Liver (tissue), 8 donors: ENCODE measurements at regions not wholly inside any gene's neighbourhood (a gene's known extent, or its start where the extent isn't known, plus 50 kb on each side); places are given as distances from the start of the nearest gene placed in this dataset.
"Not testable (repeated sequence)": the region's sequence is repeated elsewhere in the genome, so short reads cannot be mapped to it uniquely, and the experiment has no call there.

Experiments
- DNase-seq: peaks from one replicate; pipeline ENCODE4 v3.0.0-alpha.2; 2017; ENCODE audit warnings: low spot score
- H3K27ac ChIP-seq, 2 donors: one replicate each; pipeline ENCODE4 v1.7.0; 2013; ENCODE audit warnings: inconsistent platforms in 2 of 2, low read length in 2 of 2, control low read depth in 1 of 2, low read depth in 1 of 2, mild to moderate bottlenecking in 1 of 2
- H3K27me3 ChIP-seq, 4 donors: one replicate each; pipeline versions ENCODE4 v1.6.1 to v1.7.0; 2013; ENCODE audit warnings: low read length in 3 of 4, inconsistent platforms in 1 of 4, mild to moderate bottlenecking in 1 of 4, moderate library complexity in 1 of 4; ENCODE audit not compliant: control insufficient read depth in 4 of 4, insufficient read depth in 4 of 4
- H3K36me3 ChIP-seq, 4 donors: one replicate each; pipeline versions ENCODE4 v1.6.1 to v1.7.0; 2013; ENCODE audit warnings: low read length in 3 of 4, mild to moderate bottlenecking in 3 of 4, low read depth in 1 of 4, moderate library complexity in 1 of 4; ENCODE audit not compliant: control insufficient read depth in 4 of 4, insufficient read depth in 3 of 4
- H3K4me1 ChIP-seq, 4 donors: one replicate each; pipeline versions ENCODE4 v1.6.1 to v1.7.0; 2013; ENCODE audit warnings: low read length in 3 of 4, mild to moderate bottlenecking in 3 of 4, moderate library complexity in 1 of 4; ENCODE audit not compliant: control insufficient read depth in 4 of 4, insufficient read depth in 4 of 4
- H3K4me3 ChIP-seq, 3 donors: one replicate each; pipeline versions ENCODE4 v1.6.1 to v1.7.0; 2013; ENCODE audit warnings: low read length in 3 of 3, control low read depth in 1 of 3, low read depth in 1 of 3, mild to moderate bottlenecking in 1 of 3
- H3K9ac ChIP-seq, 2 donors: one replicate each; pipeline ENCODE4 v1.7.0; 2013; ENCODE audit warnings: low read length in 2 of 2, mild to moderate bottlenecking in 2 of 2, moderate library complexity in 2 of 2, control low read depth in 1 of 2, low read depth in 1 of 2
- H3K9me3 ChIP-seq, 4 donors: one replicate each; pipeline versions ENCODE4 v1.6.1 to v1.7.0; 2013; ENCODE audit warnings: low read length in 3 of 4; ENCODE audit not compliant: control insufficient read depth in 4 of 4
- EGR1 ChIP-seq, 2 donors: IDR thresholded peaks; 2 replicates each; pipeline ENCODE4 v1.6.1; 2016 to 2018; ENCODE audit warnings: antibody characterized with exemption in 2 of 2, low read depth in 2 of 2
- FOXA1 ChIP-seq: IDR thresholded peaks from 2 replicates; pipeline ENCODE4 v1.6.1; 2016; ENCODE audit warnings: antibody characterized with exemption
- FOXA2 ChIP-seq: IDR thresholded peaks from 2 replicates; pipeline ENCODE4 v1.6.1; 2016; ENCODE audit warnings: antibody characterized with exemption
- GABPA ChIP-seq, 2 donors: IDR thresholded peaks in 1 of 2; conservative IDR thresholded peaks in 1 of 2; 2 replicates each; pipeline ENCODE4 v1.6.1; 2016; ENCODE audit warnings: antibody characterized with exemption in 2 of 2, mild to moderate bottlenecking in 1 of 2, moderate library complexity in 1 of 2
- HNF4A ChIP-seq, 2 donors: conservative IDR thresholded peaks; 2 replicates each; pipeline ENCODE4 v1.6.1; 2016; ENCODE audit warnings: antibody characterized with exemption in 2 of 2, mild to moderate bottlenecking in 2 of 2
- HNF4G ChIP-seq: IDR thresholded peaks from 2 replicates; pipeline ENCODE4 v1.6.1; 2016; ENCODE audit warnings: antibody characterized with exemption
- JUND ChIP-seq, 2 donors: IDR thresholded peaks; 2 replicates each; pipeline ENCODE4 v1.6.1; 2016; ENCODE audit warnings: antibody characterized with exemption in 2 of 2
- NR2F2 ChIP-seq: IDR thresholded peaks from 2 replicates; pipeline ENCODE4 v1.6.1; 2016; ENCODE audit warnings: antibody characterized with exemption
- RAD21 ChIP-seq, 2 donors: IDR thresholded peaks; 2 replicates each; pipeline ENCODE4 v1.6.1; 2016; ENCODE audit warnings: antibody characterized with exemption in 2 of 2, mild to moderate bottlenecking in 2 of 2
- RXRA ChIP-seq, 2 donors: IDR thresholded peaks; 2 replicates each; pipeline ENCODE4 v1.6.1; 2017 to 2018; ENCODE audit warnings: antibody characterized with exemption in 2 of 2, mild to moderate bottlenecking in 1 of 2
- SP1 ChIP-seq: IDR thresholded peaks from 2 replicates; pipeline ENCODE4 v1.6.1; 2018; ENCODE audit warnings: antibody characterized with exemption, mild to moderate bottlenecking
- TAF1 ChIP-seq: conservative IDR thresholded peaks from 2 replicates; pipeline ENCODE4 v1.6.1; 2016; ENCODE audit warnings: antibody characterized with exemption, mild to moderate bottlenecking
- YY1 ChIP-seq: IDR thresholded peaks from 2 replicates; pipeline ENCODE4 v1.6.1; 2016; ENCODE audit warnings: antibody characterized with exemption, mild to moderate bottlenecking
- WGBS: extraction: QIAGEN DNeasy Blood & Tissue Kit; methylation state at CpG from one replicate; pipeline ENCODE4 v1.1.7; 2013; 5-methylcytosine and 5-hydroxymethylcytosine counted together
- TF ChIP-seq, protein P1 (sequence below): fragments of 150-350 bp; IDR thresholded peaks from 2 replicates; pipeline ENCODE4 v1.5.1; 2017; ENCODE audit warnings: improper control_type of control experiment, low read depth, low read length; ENCODE audit not compliant: missing input control
- TF ChIP-seq, protein P2 (sequence below): IDR thresholded peaks from 2 replicates; pipeline ENCODE4 v1.6.1; 2016; ENCODE audit warnings: antibody characterized with exemption
- TF ChIP-seq, protein P3 (sequence below): IDR thresholded peaks from 2 replicates; pipeline ENCODE4 v1.6.1; 2016; ENCODE audit warnings: antibody characterized with exemption
- TF ChIP-seq, protein P4 (sequence below): IDR thresholded peaks from 2 replicates; pipeline ENCODE4 v1.6.1; 2016; ENCODE audit warnings: antibody characterized with exemption
- donor health status: healthy.
- donor health status: healthy.
- donor health status: healthy.
- donor health status: healthy.
- donor health status: healthy.

DNA sequence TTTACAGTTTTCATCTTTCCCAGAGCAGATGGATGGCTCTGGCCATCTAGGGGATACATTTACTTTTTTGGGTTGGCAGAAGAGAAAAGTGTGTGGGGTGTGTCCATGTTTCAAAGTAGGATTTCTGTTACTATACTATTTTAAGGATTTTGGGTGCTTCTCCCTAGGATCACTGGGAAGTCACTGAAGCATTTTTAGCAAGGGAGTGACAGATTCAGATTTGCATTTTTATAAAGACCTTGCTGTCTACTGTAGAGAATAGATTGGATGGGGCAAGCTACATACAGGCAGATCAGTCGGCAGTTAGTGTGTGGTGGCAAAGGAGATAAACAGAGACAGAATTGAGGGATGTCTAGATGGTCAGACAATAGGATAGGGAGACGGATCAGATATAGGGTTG is 122.5 kb downstream of the TBX19 start:
- H3K27ac ChIP-seq, result no peak overlapping the region
- H3K36me3 ChIP-seq, result no peaks in the 10 kb centered on the region
- no peak for DNase-seq
- H3K27me3 ChIP-seq, result no peaks in the 10 kb centered on the region
- H3K4me3 ChIP-seq, result no peak overlapping the region
- H3K4me1 ChIP-seq, result no peaks in the 10 kb centered on the region
- TF ChIP-seq RXRA (IDR thresholded peaks at IDR 0.05) (no peak), YY1 (no peak), SP1 (no peak), HNF4G (no peak)
- TF ChIP-seq, protein P1, sequence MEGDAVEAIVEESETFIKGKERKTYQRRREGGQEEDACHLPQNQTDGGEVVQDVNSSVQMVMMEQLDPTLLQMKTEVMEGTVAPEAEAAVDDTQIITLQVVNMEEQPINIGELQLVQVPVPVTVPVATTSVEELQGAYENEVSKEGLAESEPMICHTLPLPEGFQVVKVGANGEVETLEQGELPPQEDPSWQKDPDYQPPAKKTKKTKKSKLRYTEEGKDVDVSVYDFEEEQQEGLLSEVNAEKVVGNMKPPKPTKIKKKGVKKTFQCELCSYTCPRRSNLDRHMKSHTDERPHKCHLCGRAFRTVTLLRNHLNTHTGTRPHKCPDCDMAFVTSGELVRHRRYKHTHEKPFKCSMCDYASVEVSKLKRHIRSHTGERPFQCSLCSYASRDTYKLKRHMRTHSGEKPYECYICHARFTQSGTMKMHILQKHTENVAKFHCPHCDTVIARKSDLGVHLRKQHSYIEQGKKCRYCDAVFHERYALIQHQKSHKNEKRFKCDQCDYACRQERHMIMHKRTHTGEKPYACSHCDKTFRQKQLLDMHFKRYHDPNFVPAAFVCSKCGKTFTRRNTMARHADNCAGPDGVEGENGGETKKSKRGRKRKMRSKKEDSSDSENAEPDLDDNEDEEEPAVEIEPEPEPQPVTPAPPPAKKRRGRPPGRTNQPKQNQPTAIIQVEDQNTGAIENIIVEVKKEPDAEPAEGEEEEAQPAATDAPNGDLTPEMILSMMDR, result no peak
- H3K9me3 ChIP-seq, result no peaks in the 10 kb centered on the region
- 95% methylated on average over 2 of the region's 2 CpGs for WGBS
- no peak overlapping the region for H3K9ac ChIP-seq

DNA sequence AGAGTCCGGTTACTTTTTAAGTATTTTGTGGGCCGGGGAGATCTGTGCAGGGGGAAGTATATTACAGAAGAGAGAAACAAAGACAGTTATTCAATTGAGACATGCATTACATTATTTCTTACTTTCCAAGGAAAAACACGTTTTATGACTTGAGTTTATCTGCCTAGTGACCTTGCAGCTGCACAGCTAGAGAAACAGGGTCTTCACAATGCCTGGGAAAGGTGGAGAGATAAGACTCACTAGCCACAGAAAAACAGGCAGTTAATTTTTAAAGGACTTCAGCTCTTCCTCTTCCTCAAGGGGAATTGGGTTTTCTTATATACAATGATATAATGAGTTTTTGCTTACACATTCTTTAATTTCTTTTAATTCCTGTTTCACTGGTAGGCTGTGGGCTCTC is 121.8 kb downstream of the TBX19 start:
- H3K9me3 ChIP-seq, H3K4me1 ChIP-seq, H3K27ac ChIP-seq, H3K27me3 ChIP-seq, H3K36me3 ChIP-seq, DNase-seq, H3K4me3 ChIP-seq, H3K9ac ChIP-seq: not testable (repeated sequence)
- 82% methylated on average over 3 of the region's 3 CpGs for WGBS

DNA sequence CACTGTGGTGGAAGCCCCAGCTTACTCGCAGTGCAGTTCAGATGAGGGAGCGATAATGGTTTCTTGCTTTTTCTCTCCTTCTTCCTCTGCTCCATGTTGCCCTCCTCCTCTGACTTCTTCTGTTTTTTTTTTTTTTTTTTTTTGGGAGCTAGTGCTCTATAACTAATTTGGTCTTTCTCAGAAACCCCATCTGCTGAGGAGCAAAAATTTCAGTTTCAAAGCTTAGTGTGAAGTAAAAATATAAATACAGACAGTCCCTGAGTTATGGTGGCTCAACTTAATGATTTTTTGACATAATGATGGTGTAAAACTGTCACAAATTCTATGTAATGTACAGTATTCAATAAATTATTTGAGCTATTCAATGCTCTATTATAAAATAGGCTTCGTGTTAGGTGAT is 120.7 kb downstream of the TBX19 start:
- Histone ChIP-seq H3K27ac (no peak overlapping the region), H3K9ac (no peak overlapping the region), H3K36me3 (no peaks in the 10 kb centered on the region), H3K4me3 (no peak overlapping the region), H3K4me1 (no peaks in the 10 kb centered on the region), H3K9me3 (no peaks in the 10 kb centered on the region), H3K27me3 (no peaks in the 10 kb centered on the region)
- TF ChIP-seq GABPA (IDR thresholded peaks at IDR 0.05 in 1 of 2, conservative IDR thresholded peaks at IDR 0.05 in 1 of 2) (no peak), JUND (IDR thresholded peaks at IDR 0.05) (no peak), HNF4A (conservative IDR thresholded peaks at IDR 0.05) (no peak), FOXA1 (no peak), NR2F2 (no peak)
- TF ChIP-seq, protein P2, sequence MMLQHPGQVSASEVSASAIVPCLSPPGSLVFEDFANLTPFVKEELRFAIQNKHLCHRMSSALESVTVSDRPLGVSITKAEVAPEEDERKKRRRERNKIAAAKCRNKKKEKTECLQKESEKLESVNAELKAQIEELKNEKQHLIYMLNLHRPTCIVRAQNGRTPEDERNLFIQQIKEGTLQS, result no peak
- no peak for DNase-seq
- WGBS, result 97% methylated on average over 3 of the region's 3 CpGs

DNA sequence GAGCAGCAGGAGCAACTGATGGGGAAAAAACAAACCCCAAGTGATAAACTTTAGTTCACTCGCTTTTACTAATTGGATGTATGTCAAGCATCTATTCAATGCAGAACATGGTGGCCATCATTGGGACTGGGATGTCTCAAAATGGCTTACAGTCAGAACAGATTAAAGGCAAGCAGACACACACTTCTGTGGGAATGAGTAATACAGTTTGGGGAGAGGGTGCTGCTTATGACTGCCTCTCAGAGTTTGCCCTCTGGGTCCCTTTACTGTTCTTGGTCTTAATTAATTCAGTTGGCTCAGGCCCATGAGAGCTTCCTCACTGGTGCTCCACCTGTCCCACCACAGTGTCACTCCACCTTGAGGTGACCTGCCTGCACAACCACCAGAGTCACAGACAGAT is 119.5 kb downstream of the TBX19 start:
- Histone ChIP-seq H3K4me1 (no peaks in the 10 kb centered on the region), H3K36me3 (no peaks in the 10 kb centered on the region), H3K27ac (no peak overlapping the region), H3K9ac (no peak overlapping the region), H3K27me3 (no peaks in the 10 kb centered on the region), H3K4me3 (no peak overlapping the region), H3K9me3 (no peaks in the 10 kb centered on the region)
- 97% methylated on average over 1 of the region's 1 CpG for WGBS
- no peak for DNase-seq
- TF ChIP-seq, protein P2, result no peak
- TF ChIP-seq EGR1 (IDR thresholded peaks at IDR 0.05; ENCODE audit: low read depth in 2 of 2), result no peak
- no peak for TF ChIP-seq SP1
- no peak for TF ChIP-seq RAD21 (IDR thresholded peaks at IDR 0.05)
- TF ChIP-seq, protein P3, sequence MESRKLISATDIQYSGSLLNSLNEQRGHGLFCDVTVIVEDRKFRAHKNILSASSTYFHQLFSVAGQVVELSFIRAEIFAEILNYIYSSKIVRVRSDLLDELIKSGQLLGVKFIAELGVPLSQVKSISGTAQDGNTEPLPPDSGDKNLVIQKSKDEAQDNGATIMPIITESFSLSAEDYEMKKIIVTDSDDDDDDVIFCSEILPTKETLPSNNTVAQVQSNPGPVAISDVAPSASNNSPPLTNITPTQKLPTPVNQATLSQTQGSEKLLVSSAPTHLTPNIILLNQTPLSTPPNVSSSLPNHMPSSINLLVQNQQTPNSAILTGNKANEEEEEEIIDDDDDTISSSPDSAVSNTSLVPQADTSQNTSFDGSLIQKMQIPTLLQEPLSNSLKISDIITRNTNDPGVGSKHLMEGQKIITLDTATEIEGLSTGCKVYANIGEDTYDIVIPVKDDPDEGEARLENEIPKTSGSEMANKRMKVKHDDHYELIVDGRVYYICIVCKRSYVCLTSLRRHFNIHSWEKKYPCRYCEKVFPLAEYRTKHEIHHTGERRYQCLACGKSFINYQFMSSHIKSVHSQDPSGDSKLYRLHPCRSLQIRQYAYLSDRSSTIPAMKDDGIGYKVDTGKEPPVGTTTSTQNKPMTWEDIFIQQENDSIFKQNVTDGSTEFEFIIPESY, result no peak
- TF ChIP-seq, protein P4, sequence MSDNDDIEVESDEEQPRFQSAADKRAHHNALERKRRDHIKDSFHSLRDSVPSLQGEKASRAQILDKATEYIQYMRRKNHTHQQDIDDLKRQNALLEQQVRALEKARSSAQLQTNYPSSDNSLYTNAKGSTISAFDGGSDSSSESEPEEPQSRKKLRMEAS, result no peak
- no peak for TF ChIP-seq FOXA2
- no peak for TF ChIP-seq TAF1
- TF ChIP-seq RXRA (IDR thresholded peaks at IDR 0.05), result no peak
- TF ChIP-seq JUND (IDR thresholded peaks at IDR 0.05), result no peak
- TF ChIP-seq FOXA1, result no peak
- TF ChIP-seq, protein P1, result no peak
- TF ChIP-seq HNF4A (conservative IDR thresholded peaks at IDR 0.05), result no peak
- no peak for TF ChIP-seq GABPA (IDR thresholded peaks at IDR 0.05 in 1 of 2, conservative IDR thresholded peaks at IDR 0.05 in 1 of 2)
